GM12878 (cell line): ENCODE measurements at regions not wholly inside any gene's neighbourhood (a gene's known extent, or its start where the extent isn't known, plus 50 kb on each side); places are given as distances from the start of the nearest gene placed in this dataset. TPM values are rescaled to one million over a fixed set of nuclear protein-coding genes. Genes with fewer than 3 reads are reported as not detected.
"Not testable (repeated sequence)": the region's sequence is repeated elsewhere in the genome, so short reads cannot be mapped to it uniquely, and the experiment has no call there.

Experiments used
- ATAC-seq: fragments of 200-7000 bp; cut with Tn5 transposase; 3 replicates; pipeline ENCODE4 v1.9.1; 2020; ENCODE audit warnings: mild to moderate bottlenecking, moderate library complexity
- BruUV-seq: library from RNA; stranded (reverse); fragments of 400-500 nt; replicated peaks from 2 replicates; lab custom pipeline; 2021; lab: Mats Ljungman, UMichigan
- CTCF ChIA-PET: fragments of 300-600 bp; sonication (Branson Sonifier 250); formaldehyde crosslinking; extraction: SDS; loops from one replicate; lab custom pipeline; 2021; ENCODE audit warnings: inconsistent platforms; lab: Yijun Ruan, JAX
- POLR2A ChIA-PET: fragments of 350-600 bp; formaldehyde crosslinking; extraction: SDS; loops from one replicate; lab custom pipeline; 2021; ENCODE audit warnings: inconsistent platforms; lab: Charles Lee
- RAD21 ChIA-PET: fragments of 300-600 bp; sonication (Branson Sonifier 250); formaldehyde crosslinking; loops from one replicate; lab custom pipeline; 2023; ENCODE audit warnings: antibody characterized with exemption; ENCODE audit not compliant: unreplicated experiment; lab: Charles Lee
- SMC1A ChIA-PET: fragments of 300-600 bp; sonication (Branson Sonifier 250); formaldehyde crosslinking; loops from one replicate; lab custom pipeline; 2023; ENCODE audit not compliant: unreplicated experiment, uncharacterized antibody; lab: Charles Lee
- DNase-seq: peaks from one replicate; pipeline ENCODE4 v3.0.0-alpha.2; 2011; ENCODE audit warnings: low read depth, low spot score
- FAIRE-seq: peaks from 3 replicates; lab custom pipeline; 2011; peaks lifted over from hg19 to GRCh38; lab: Jason Lieb, UNC
- H2AFZ ChIP-seq: 2 replicates; pipeline ENCODE4 v1.6.0; 2011; ENCODE audit warnings: low read depth, low read length, control low read depth; ENCODE audit not compliant: control insufficient read depth
- H3K27ac ChIP-seq: 2 replicates; pipeline ENCODE4 v1.5.1; 2011; ENCODE audit warnings: control low read depth; ENCODE audit not compliant: control insufficient read depth, insufficient read depth
- H3K27me3 ChIP-seq, 2 experiments: replicated peaks in 1 of 2; 2 replicates each; pipeline versions ENCODE4 v1.6.0 to v1.6.1; 2011; ENCODE audit warnings: low read length in 1 of 2; ENCODE audit not compliant: control insufficient read depth in 2 of 2, insufficient read depth in 2 of 2
- H3K36me3 ChIP-seq, 2 experiments: 2 replicates each; pipeline ENCODE4 v1.5.1; 2011; ENCODE audit warnings: low read length in 1 of 2; ENCODE audit not compliant: control insufficient read depth in 2 of 2, insufficient read depth in 2 of 2
- H3K4me1 ChIP-seq: 2 replicates; pipeline ENCODE4 v1.6.1; 2011; ENCODE audit warnings: mild to moderate bottlenecking, low read length, moderate library complexity, mixed read lengths; ENCODE audit not compliant: control insufficient read depth, insufficient read depth
- H3K4me2 ChIP-seq: 2 replicates; pipeline ENCODE4 v1.6.0; 2011; ENCODE audit warnings: control low read depth; ENCODE audit not compliant: control insufficient read depth, insufficient read depth
- H3K4me3 ChIP-seq: fragments of 200-600 bp; sonication (generic); 2 replicates; pipeline ENCODE4 v1.5.1; 2016
- H3K79me2 ChIP-seq: 2 replicates; pipeline ENCODE4 v1.6.0; 2011; ENCODE audit warnings: low read length; ENCODE audit not compliant: control insufficient read depth, insufficient read depth
- H3K9ac ChIP-seq: 2 replicates; pipeline ENCODE4 v1.8.0; 2011; ENCODE audit warnings: low read length, control low read depth, mixed read lengths; ENCODE audit not compliant: control insufficient read depth, insufficient read depth
- H3K9me3 ChIP-seq: replicated peaks from 3 replicates; pipeline ENCODE4 v1.5.1; 2011; ENCODE audit warnings: mild to moderate bottlenecking, low read length; ENCODE audit not compliant: control insufficient read depth, insufficient read depth
- H4K20me1 ChIP-seq: 2 replicates; pipeline ENCODE4 v1.6.0; 2011; ENCODE audit not compliant: control insufficient read depth, insufficient read depth
- CBFB ChIP-seq: IDR thresholded peaks from 2 replicates; pipeline ENCODE4 v1.6.1; 2016; ENCODE audit warnings: antibody characterized with exemption, low read depth
- CUX1 ChIP-seq: IDR thresholded peaks from 2 replicates; pipeline ENCODE4 v1.6.1; 2012; ENCODE audit warnings: improper control_type of control experiment, low read depth, low read length; ENCODE audit not compliant: insufficient replicate concordance
- WGBS: methylation state at CpG from one replicate; pipeline ENCODE4 v1.1.6; 2016; ENCODE audit warnings: low lambda C conversion rate; ENCODE audit not compliant: insufficient replicate concordance, insufficient coverage; ENCODE audit errors: missing lambda C conversion rate; 5-methylcytosine and 5-hydroxymethylcytosine counted together
- in situ Hi-C: fragments of 300-500 bp; cut with MboI; formaldehyde crosslinking; loops from 9 replicates; pipeline ENCODE4 v1.14.3; 2018; ENCODE audit warnings: mixed read lengths
- intact Hi-C: fragments of 100-400 bp; cut with micrococcal nuclease; formaldehyde crosslinking; loops from one replicate; pipeline ENCODE4 v1.14.2; 2022; ENCODE audit not compliant: unreplicated experiment
- small RNA-seq: library from RNA; depleted of rRNA; stranded (forward); fragments of <200 nt; gene quantifications from one replicate; pipeline ENCODE3, GENCODE V24; 2014

GRCh38 chr13:50766695-50767094, 76.8 kb downstream of the DLEU7 start (continued):
- TF ChIP-seq CUX1, result no peak
- no peak for TF ChIP-seq CBFB

- H3K4me1 ChIP-seq, POLR2A ChIA-PET, H3K27ac ChIP-seq, H3K27me3 ChIP-seq, FAIRE-seq, ATAC-seq, H3K79me2 ChIP-seq, H3K9ac ChIP-seq, H3K36me3 ChIP-seq, intact Hi-C loops, RAD21 ChIA-PET, BruUV-seq, CTCF ChIA-PET, H3K4me2 ChIP-seq, H2AFZ ChIP-seq, SMC1A ChIA-PET, H4K20me1 ChIP-seq, H3K4me3 ChIP-seq, DNase-seq, H3K9me3 ChIP-seq, in situ Hi-C loops: not testable (repeated sequence)
- 44% methylated on average over 9 of the region's 9 CpGs for WGBS
Measured at GRCh38 chr13:50772881-50773280, 70.6 kb downstream of the DLEU7 start.

Small RNA genes in the stretch of these regions (small RNA-seq; reads per million reads assigned to genes)
- not detected for gene RF02109
- not detected for gene RF02110
